Choroid plexus epithelial cell (primary cell): ENCODE measurements at regions not wholly inside any gene's neighbourhood (a gene's known extent, or its start where the extent isn't known, plus 50 kb on each side); places are given as distances from the start of the nearest gene placed in this dataset.

Source experiments
- DNase-seq: peaks from one replicate; pipeline ENCODE4 v3.0.0-alpha.2; 2010; ENCODE audit warnings: low read depth
- H3K4me3 ChIP-seq: 2 replicates; pipeline ENCODE4 v1.5.1; 2011; ENCODE audit warnings: low read depth, mild to moderate bottlenecking, control low read depth, low read length, moderate library complexity
- TF ChIP-seq, protein P1 (sequence below): conservative IDR thresholded peaks from 2 replicates; pipeline ENCODE4 v1.5.1; 2011; ENCODE audit warnings: low read depth, mild to moderate bottlenecking, control low read depth, inconsistent platforms, low read length, moderate library complexity

DNA sequence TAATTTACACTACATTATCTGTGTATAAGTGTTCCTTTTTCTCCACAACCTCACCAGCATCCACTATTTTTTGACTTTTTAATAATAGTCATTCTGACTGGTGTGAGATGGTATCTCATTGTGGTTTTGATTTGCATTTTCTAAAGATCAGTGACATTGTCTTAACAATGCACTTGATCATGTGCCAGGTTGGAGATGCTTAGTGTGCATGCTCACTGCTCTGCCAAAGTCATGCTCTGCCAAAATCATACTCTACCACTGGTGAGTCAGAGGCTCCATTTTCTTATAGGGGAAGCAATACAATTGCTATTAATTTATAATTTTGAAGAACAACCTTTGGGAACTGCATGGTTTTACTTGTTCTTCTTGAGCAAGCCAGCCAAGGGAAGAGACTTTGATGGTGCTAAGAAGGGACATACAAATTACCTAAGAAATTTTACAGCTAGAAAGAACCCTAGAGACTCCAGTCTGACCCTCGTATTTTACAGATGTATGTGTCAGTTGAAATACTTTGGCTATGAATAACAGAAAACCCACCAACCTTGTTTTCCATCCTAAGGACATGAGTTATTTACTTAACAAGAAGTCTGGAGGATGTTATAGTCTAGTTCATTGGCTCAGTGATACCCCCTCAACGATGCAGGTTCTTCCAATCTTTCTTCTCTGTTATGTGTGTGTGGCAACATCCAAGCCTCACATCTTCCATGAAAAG, 368.9 kb downstream of the DDX10 start:
- peak; percentile 90 for DNase-seq

DNA sequence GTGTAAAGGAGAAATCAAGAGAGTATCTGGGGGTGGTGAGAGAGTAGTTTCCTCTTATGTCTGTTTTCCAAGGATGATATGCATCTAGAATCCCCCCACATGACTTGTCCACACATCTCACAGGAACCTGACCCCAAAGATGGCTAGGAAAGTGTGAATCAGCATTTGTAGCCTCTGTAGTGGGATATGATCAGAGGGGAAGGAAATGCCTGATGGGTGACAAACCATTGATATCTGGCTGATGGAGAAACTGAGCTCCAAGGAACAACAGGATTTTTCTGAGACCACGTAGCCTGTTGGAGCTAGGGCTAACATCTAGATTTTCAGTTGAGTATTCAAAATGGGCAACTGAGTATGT, 369.4 kb downstream of the DDX10 start:
- no peak overlapping the region for H3K4me3 ChIP-seq
- TF ChIP-seq, protein P1, sequence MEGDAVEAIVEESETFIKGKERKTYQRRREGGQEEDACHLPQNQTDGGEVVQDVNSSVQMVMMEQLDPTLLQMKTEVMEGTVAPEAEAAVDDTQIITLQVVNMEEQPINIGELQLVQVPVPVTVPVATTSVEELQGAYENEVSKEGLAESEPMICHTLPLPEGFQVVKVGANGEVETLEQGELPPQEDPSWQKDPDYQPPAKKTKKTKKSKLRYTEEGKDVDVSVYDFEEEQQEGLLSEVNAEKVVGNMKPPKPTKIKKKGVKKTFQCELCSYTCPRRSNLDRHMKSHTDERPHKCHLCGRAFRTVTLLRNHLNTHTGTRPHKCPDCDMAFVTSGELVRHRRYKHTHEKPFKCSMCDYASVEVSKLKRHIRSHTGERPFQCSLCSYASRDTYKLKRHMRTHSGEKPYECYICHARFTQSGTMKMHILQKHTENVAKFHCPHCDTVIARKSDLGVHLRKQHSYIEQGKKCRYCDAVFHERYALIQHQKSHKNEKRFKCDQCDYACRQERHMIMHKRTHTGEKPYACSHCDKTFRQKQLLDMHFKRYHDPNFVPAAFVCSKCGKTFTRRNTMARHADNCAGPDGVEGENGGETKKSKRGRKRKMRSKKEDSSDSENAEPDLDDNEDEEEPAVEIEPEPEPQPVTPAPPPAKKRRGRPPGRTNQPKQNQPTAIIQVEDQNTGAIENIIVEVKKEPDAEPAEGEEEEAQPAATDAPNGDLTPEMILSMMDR: no peak
- peak; percentile 54 for DNase-seq

More for the DNA sequence above, 368.9 kb downstream of the DDX10 start:
- TF ChIP-seq, protein P1: no peak
- no peak overlapping the region for H3K4me3 ChIP-seq

DNA sequence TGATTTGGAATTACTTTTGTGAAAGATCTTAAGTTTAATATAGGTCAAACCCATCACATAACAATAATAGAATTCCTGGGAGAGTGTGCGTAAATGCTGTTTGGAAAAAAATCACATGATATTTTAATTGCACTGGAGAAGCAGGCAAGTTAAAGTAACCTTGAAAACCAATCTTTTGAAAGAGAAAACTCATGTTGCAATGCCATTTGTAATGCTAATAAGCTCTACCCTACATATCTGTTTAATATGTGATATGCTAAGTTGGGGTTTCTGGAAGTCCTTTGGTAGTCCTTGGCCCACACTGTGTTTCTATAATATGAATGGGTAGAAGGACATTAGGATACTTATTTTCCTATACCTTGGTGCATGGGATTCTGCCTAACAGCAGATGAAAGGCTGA, 370.4 kb downstream of the DDX10 start:
- no peak for DNase-seq
- H3K4me3 ChIP-seq: no peak overlapping the region
- TF ChIP-seq, protein P1: no peak

DNA sequence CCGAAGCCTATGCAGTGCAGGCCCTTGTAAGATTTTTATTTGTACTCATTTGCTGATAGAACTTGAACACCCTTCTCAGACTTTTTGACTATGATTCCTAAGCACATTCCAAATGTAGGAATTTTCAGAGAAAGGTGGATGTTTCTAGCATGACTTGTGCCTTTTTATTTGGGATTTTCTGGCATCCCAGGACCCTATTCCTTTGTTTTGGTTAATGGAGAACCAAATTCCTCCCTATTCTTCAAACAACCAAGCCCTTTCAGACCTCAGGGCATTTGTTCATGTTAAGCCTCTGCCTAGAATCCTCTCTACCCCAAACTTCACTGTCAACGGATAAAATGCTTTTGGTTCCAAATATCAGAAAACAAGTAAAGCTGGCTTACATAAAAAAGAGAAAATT, 371.1 kb downstream of the DDX10 start:
- DNase-seq: no peak
- TF ChIP-seq, protein P1: no peak
- no peak overlapping the region for H3K4me3 ChIP-seq

DNA sequence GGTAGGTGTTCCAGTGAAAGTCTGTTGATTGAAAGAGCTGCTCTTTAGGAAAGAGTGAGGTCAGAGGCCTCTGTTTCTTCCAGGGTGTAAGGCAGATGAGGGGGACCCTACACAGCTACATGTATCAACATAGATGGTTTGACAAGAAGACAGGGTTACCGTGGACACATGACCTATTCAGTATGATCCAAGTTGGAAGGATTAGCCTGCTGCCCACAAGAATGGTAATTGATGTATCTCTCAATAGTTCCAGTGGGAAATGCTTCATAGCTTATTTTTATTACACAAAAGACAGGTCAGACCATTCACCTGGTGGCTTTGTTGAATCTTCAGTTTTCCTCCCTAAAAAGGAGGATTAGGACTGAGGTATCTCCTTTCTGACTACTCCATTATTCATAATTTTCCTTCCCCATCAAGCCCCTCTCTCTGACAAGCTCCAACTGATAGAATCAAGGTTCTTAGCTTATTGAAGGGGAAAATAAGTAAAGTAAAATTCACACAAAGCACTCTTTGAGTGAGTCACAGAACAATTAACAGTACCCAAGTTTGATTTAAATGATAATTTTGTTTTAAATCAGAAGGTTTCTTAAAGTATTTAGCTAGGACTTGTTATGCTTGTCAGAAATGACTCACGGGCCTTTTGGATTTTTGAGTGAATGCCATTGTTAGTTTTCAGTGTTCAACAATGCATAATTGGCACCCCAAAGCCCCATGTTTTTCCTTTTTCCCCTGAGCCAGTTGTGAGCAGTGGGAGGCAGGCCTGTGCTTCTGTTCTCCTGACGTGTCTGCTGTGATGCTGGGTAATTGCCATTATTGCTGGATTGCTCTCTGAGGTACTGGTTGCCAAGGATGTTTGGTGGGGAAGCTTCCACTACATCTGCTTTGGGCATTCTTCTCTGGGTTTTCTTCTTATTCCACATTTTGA, 373.2 kb downstream of the DDX10 start:
- DNase-seq: peak; percentile 54
- no peak overlapping the region for H3K4me3 ChIP-seq
- TF ChIP-seq, protein P1: peak; percentile 10

DNA sequence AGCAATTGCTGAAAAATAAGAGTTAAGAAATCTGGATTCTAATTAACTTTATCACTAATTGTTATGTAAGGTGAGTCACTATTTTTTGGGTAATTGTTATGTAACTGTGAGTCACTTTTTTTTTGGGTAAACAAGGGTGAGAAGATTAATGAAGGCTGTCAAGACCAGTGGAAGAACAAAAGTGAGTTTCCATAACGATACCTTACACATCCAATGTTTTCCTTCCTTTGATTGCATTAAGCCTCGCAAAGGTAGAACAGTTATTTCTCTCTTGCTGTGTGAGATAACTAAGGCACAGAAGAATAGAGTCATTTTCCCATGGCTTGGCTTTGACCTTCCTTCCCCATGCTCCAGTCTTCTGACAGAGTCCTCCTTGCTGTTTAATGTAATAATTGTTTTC, 374.7 kb downstream of the DDX10 start:
- DNase-seq: no peak
- TF ChIP-seq, protein P1: no peak
- no peak overlapping the region for H3K4me3 ChIP-seq
